ENCODE measurements at regions not wholly inside any gene's neighbourhood (a gene's known extent, or its start where the extent isn't known, plus 50 kb on each side); places are given as distances from the start of the nearest gene placed in this dataset.

GRCh38 chr12:4118017-4118510 lies 155.5 kb upstream of the CCND2 start:
- H3K4me2 ChIP-seq (ENCODE audit: control insufficient read depth, insufficient read depth) = peak overlapping the region; percentile 96
- POLR2A ChIA-PET = interaction anchor here (0.7 to 10.2 kb wide), 10 partner anchors 10 to 154 kb away, joined by 3 to 245 read pairs (median 19); partner anchors contain the start of gene CCND2
- 1% methylated on average over 7 of the region's 7 CpGs for WGBS (ENCODE audit: insufficient coverage, insufficient replicate concordance, low lambda C conversion rate, missing lambda C conversion rate)
- TF ChIP-seq MYC (IDR thresholded peaks at IDR 0.05; ENCODE audit: insufficient read depth, insufficient read length, insufficient replicate concordance, low read length, severe bottlenecking) (peak; percentile 67), RELB (IDR thresholded peaks at IDR 0.05; ENCODE audit: low read depth) (peak; percentile 90), HDGF (IDR thresholded peaks at IDR 0.05) (peak; percentile 22; the same call in 1 of the 2 replicates), ZNF207 (IDR thresholded peaks at IDR 0.05; ENCODE audit: borderline replicate concordance) (no peak), CREM (IDR thresholded peaks at IDR 0.05; ENCODE audit: low read depth) (peak; percentile 70; the same call in 1 of the 2 replicates), BHLHE40 (IDR thresholded peaks at IDR 0.05; ENCODE audit: borderline replicate concordance in 1 of 2, low read depth in 2 of 2, low read length in 1 of 2) (peak; percentile 100), RFX5 (IDR thresholded peaks at IDR 0.05; ENCODE audit: low read depth, low read length) (0 out of 2 replicates have a peak, but pooled peaks have one; percentile 55), IRF4 (IDR thresholded peaks at IDR 0.05; ENCODE audit: low read depth, low read length) (peak; percentile 95), E4F1 (IDR thresholded peaks at IDR 0.05; ENCODE audit: borderline replicate concordance, partially characterized antibody) (peak; percentile 67), CBX3 (IDR thresholded peaks at IDR 0.05; ENCODE audit: borderline replicate concordance, low read depth) (no peak), EGR1 (IDR thresholded peaks at IDR 0.05; ENCODE audit: borderline replicate concordance in 1 of 2, low read depth in 2 of 2, low read length in 2 of 2) (0 out of 3 replicates have a peak, but pooled peaks of 1 of the 2 experiments have one; percentile 7), SP1 (IDR thresholded peaks at IDR 0.05; ENCODE audit: low read depth, low read length) (peak; percentile 63), POLR2AphosphoS5 (IDR thresholded peaks at IDR 0.05; ENCODE audit: low read length) (peak; percentile 28; the same call in 1 of the 2 replicates), RAD51 (IDR thresholded peaks at IDR 0.05) (peak; percentile 75), JUNB (IDR thresholded peaks at IDR 0.05) (peak; percentile 33; the same call in 1 of the 2 replicates), PRDM15 (CRISPR knock-in tag; IDR thresholded peaks at IDR 0.05) (no peak), NBN (IDR thresholded peaks at IDR 0.05) (peak; percentile 99)

More at GRCh38 chr12:4118017-4118510, 155.5 kb upstream of the CCND2 start:
- H3K27me3 ChIP-seq (replicated peaks in 1 of 2; ENCODE audit: control insufficient read depth in 2 of 2, insufficient read depth in 2 of 2, low read length in 1 of 2) = no peaks in the 10 kb centered on the region
- in situ Hi-C loops (cut with MboI) (no loop called here), intact Hi-C loops (cut with micrococcal nuclease; ENCODE audit: unreplicated experiment) (loop anchor here (1.0 to 10.0 kb wide), 4 partner anchors 11 to 233 kb away; no protein-coding TSS in a partner anchor)
- H2AFZ ChIP-seq (ENCODE audit: control insufficient read depth, low read depth, low read length) = no peak overlapping the region
- ChIA-PET CTCF (interaction anchor here (0.8 to 9.7 kb wide), 7 partner anchors 11 to 155 kb away, joined by 3 to 256 read pairs (median 32); partner anchors contain the start of gene CCND2), SMC1A (ENCODE audit: uncharacterized antibody, unreplicated experiment) (interaction anchor here (0.8 to 13.3 kb wide), 11 partner anchors 10 to 157 kb away, joined by 3 to 395 read pairs (median 11); partner anchors contain the start of gene CCND2), RAD21 (ENCODE audit: unreplicated experiment) (interaction anchor here (0.8 to 10.4 kb wide), 12 partner anchors 10 to 180 kb away, joined by 3 to 360 read pairs (median 28); partner anchors contain the start of gene CCND2)
- peaks cover 13% of the 10 kb centered on the region for H3K79me2 ChIP-seq (ENCODE audit: control insufficient read depth, insufficient read depth, low read length)
- no peaks in the 10 kb centered on the region for H4K20me1 ChIP-seq (ENCODE audit: control insufficient read depth, insufficient read depth)
- BruUV-seq (replicated peaks) = no TSS peak
- peak overlapping the region; percentile 83 for H3K9ac ChIP-seq (ENCODE audit: control insufficient read depth, insufficient read depth, low read length)
- H3K36me3 ChIP-seq (ENCODE audit: control insufficient read depth in 2 of 2, insufficient read depth in 2 of 2, low read length in 1 of 2) = no peaks in the 10 kb centered on the region
- peak overlapping the region; percentile 95 for H3K27ac ChIP-seq (ENCODE audit: control insufficient read depth, insufficient read depth)
- peak overlapping the region; percentile 56 for H3K4me3 ChIP-seq
- peaks cover 50% of the 10 kb centered on the region for H3K4me1 ChIP-seq (ENCODE audit: control insufficient read depth, insufficient read depth, low read length)
- ATAC-seq (peak; percentile 54), DNase-seq (ENCODE audit: low read depth, low spot score) (peak; percentile 89), FAIRE-seq (peak; percentile 97)
- H3K9me3 ChIP-seq (replicated peaks; ENCODE audit: control insufficient read depth, insufficient read depth, low read length) = no peaks in the 10 kb centered on the region
